Trophoblast cell (in vitro differentiated cells and primary cell): ENCODE measurements at regions not wholly inside any gene's neighbourhood (a gene's known extent, or its start where the extent isn't known, plus 50 kb on each side); places are given as distances from the start of the nearest gene placed in this dataset.
A peak's percentile ranks its signal among the peaks of the same experiment; 100 is the strongest.

Experiments used
- DNase-seq, 2 donors: peaks; one replicate each; pipeline ENCODE4 v3.0.0-alpha.2; 2016
- H2AFZ ChIP-seq: 2 replicates; pipeline ENCODE4 v1.6.1; 2013; ENCODE audit warnings: low read length, moderate library complexity, mild to moderate bottlenecking; ENCODE audit not compliant: insufficient read depth, poor library complexity
- H2AK5ac ChIP-seq: 2 replicates; pipeline ENCODE4 v1.6.1; 2013; ENCODE audit warnings: mild to moderate bottlenecking, low read length
- H2BK120ac ChIP-seq: 2 replicates; pipeline ENCODE4 v1.6.1; 2013; ENCODE audit warnings: low read length, mild to moderate bottlenecking, moderate library complexity; ENCODE audit not compliant: insufficient read depth, poor library complexity
- H2BK12ac ChIP-seq: 2 replicates; pipeline ENCODE4 v1.6.1; 2013; ENCODE audit warnings: mild to moderate bottlenecking, low read length, moderate library complexity
- H2BK5ac ChIP-seq: 2 replicates; pipeline ENCODE4 v1.6.1; 2013; ENCODE audit warnings: low read length, low read depth, moderate library complexity, mild to moderate bottlenecking; ENCODE audit not compliant: poor library complexity
- H3K14ac ChIP-seq: 2 replicates; pipeline ENCODE4 v1.6.1; 2013; ENCODE audit warnings: mild to moderate bottlenecking, low read length
- H3K18ac ChIP-seq: 2 replicates; pipeline ENCODE4 v1.6.1; 2013; ENCODE audit warnings: mild to moderate bottlenecking, low read length
- H3K23ac ChIP-seq: 2 replicates; pipeline ENCODE4 v1.6.1; 2013; ENCODE audit warnings: low read length
- H3K27ac ChIP-seq: 2 replicates; pipeline ENCODE4 v1.5.1; 2013; ENCODE audit warnings: low read depth, mild to moderate bottlenecking, inconsistent platforms, low read length, moderate library complexity
- H3K27me3 ChIP-seq: 2 replicates; pipeline ENCODE4 v1.6.1; 2013; ENCODE audit warnings: inconsistent platforms, mild to moderate bottlenecking, low read length, moderate library complexity; ENCODE audit not compliant: insufficient read depth
- H3K36me3 ChIP-seq, 2 experiments: 1 replicate in 1 of 2; 2 replicates in 1 of 2; pipeline ENCODE4 v1.6.1; 2013; ENCODE audit warnings: low read length in 2 of 2, mild to moderate bottlenecking in 2 of 2, moderate library complexity in 1 of 2; ENCODE audit not compliant: insufficient read depth in 2 of 2, control insufficient read depth in 1 of 2
- H3K4ac ChIP-seq: 2 replicates; pipeline ENCODE4 v1.6.1; 2013; ENCODE audit warnings: low read depth, mild to moderate bottlenecking, low read length, moderate library complexity
- H3K4me1 ChIP-seq, 2 experiments: 1 replicate in 1 of 2; 2 replicates in 1 of 2; pipeline ENCODE4 v1.6.1; 2013; ENCODE audit warnings: low read length in 2 of 2, mild to moderate bottlenecking in 2 of 2, moderate library complexity in 1 of 2; ENCODE audit not compliant: insufficient read depth in 2 of 2, control insufficient read depth in 1 of 2
- H3K4me2 ChIP-seq: 2 replicates; pipeline ENCODE4 v1.6.1; 2013; ENCODE audit warnings: inconsistent platforms, mild to moderate bottlenecking, low read length, moderate library complexity
- H3K4me3 ChIP-seq: 2 replicates; pipeline ENCODE4 v1.5.1; 2013; ENCODE audit warnings: mild to moderate bottlenecking, low read depth, low read length, inconsistent platforms
- H3K79me1 ChIP-seq: one replicate; pipeline ENCODE4 v1.6.1; 2013; ENCODE audit warnings: low read length
- H3K79me2 ChIP-seq: 2 replicates; pipeline ENCODE4 v1.6.1; 2013; ENCODE audit warnings: low read length, mild to moderate bottlenecking; ENCODE audit not compliant: control insufficient read depth, insufficient read depth, poor library complexity
- H3K9ac ChIP-seq: 2 replicates; pipeline ENCODE4 v1.6.1; 2013; ENCODE audit warnings: mild to moderate bottlenecking, low read length
- H3K9me3 ChIP-seq: 2 replicates; pipeline ENCODE4 v1.6.1; 2013; ENCODE audit warnings: low read depth, mild to moderate bottlenecking, control low read depth, inconsistent platforms, low read length; ENCODE audit not compliant: insufficient read depth
- H4K12ac ChIP-seq: 2 replicates; pipeline ENCODE4 v1.6.1; 2013; ENCODE audit warnings: low read depth, mild to moderate bottlenecking, low read length, moderate library complexity
- H4K8ac ChIP-seq: 2 replicates; pipeline ENCODE4 v1.6.1; 2013; ENCODE audit warnings: low read depth, mild to moderate bottlenecking, low read length, moderate library complexity
- H4K91ac ChIP-seq: one replicate; pipeline ENCODE4 v1.6.1; 2013; ENCODE audit warnings: low read depth, mild to moderate bottlenecking, low read length, moderate library complexity
- WGBS: extraction: QIAGEN DNeasy Blood & Tissue Kit; methylation state at CpG from one replicate; pipeline ENCODE4 v1.1.7; 2013; ENCODE audit warnings: missing lambda C conversion rate; ENCODE audit not compliant: insufficient read length, insufficient coverage; ENCODE audit errors: extremely low coverage; 5-methylcytosine and 5-hydroxymethylcytosine counted together

DNA sequence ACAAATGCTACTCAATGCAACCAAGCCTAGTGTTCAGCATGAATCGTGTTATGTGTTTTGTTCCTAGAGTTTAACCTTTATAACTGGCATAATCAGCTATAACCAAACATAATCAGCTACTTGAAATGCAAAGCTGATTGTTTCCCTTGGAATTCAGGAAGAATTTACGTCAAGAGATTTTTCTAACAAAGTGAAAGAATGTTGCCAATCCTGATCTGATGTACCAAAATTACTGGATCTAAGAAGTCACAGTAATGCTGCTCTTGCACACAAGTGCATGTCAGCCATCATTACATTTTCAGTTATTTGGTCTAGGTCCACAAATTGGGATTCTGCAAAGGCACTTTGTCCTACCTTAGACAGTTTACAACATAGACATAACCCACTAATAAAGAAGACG is 662.3 kb upstream of the SEMA6A start:
- Histone ChIP-seq H3K79me1 (no peaks in the 10 kb centered on the region), H3K18ac (no peak overlapping the region)

DNA sequence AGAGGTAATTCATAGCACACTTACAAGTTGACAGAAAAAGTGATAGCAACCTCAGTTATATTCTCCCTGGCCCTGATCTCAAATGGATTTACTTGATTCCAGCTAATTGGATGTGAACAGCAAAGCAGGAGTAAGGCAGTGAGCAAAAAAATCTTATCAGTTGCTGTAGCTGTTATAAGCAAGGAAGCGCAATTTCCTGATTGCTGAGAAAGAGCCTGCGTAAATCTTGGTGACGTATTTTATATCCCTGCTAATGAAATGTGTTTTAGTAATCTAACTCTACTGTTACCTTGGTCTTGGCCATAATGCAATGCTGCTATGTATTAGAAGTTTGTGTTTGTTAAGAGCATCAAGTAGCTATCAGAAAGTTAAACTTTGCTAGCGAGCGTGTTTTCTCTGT is 661.2 kb upstream of the SEMA6A start:
- 100% methylated on average over 2 of the region's 5 CpGs for WGBS
- H3K9ac ChIP-seq = no peak overlapping the region
- no peak overlapping the region for H3K23ac ChIP-seq
- H4K91ac ChIP-seq = no peak overlapping the region
- H4K8ac ChIP-seq = no peak overlapping the region
- H3K79me1 ChIP-seq = no peaks in the 10 kb centered on the region
- H3K14ac ChIP-seq = no peak overlapping the region
- no peak overlapping the region for H3K4ac ChIP-seq
- H3K9me3 ChIP-seq = no peaks in the 10 kb centered on the region
- no peak overlapping the region for H3K4me2 ChIP-seq
- H3K18ac ChIP-seq = no peak overlapping the region
- no peak overlapping the region for H2BK12ac ChIP-seq
- H3K4me3 ChIP-seq = no peak overlapping the region
- no peak overlapping the region for H2AK5ac ChIP-seq
- DNase-seq = no peak
- no peaks in the 10 kb centered on the region for H3K36me3 ChIP-seq
- no peaks in the 10 kb centered on the region for H3K79me2 ChIP-seq
- no peak overlapping the region for H3K27ac ChIP-seq
- no peak overlapping the region for H4K12ac ChIP-seq
- no peaks in the 10 kb centered on the region for H3K27me3 ChIP-seq
- no peak overlapping the region for H2AFZ ChIP-seq
- no peaks in the 10 kb centered on the region for H3K4me1 ChIP-seq
- no peak overlapping the region for H2BK5ac ChIP-seq
- H2BK120ac ChIP-seq = no peak overlapping the region

More for the DNA sequence above, 662.3 kb upstream of the SEMA6A start:
- no CpG with 5 or more reads among the region's 3 CpGs for WGBS
- Histone ChIP-seq H2BK120ac (no peak overlapping the region), H4K12ac (no peak overlapping the region), H3K27ac (no peak overlapping the region), H3K23ac (no peak overlapping the region), H4K8ac (no peak overlapping the region), H3K79me2 (no peaks in the 10 kb centered on the region), H3K14ac (no peak overlapping the region), H2BK12ac (no peak overlapping the region), H3K4me3 (no peak overlapping the region), H3K4me2 (no peak overlapping the region), H3K27me3 (no peaks in the 10 kb centered on the region), H2BK5ac (no peak overlapping the region), H3K36me3 (peaks cover 2 to 3% of the 10 kb centered on the region in 2 experiments), H3K9me3 (peaks cover 2% of the 10 kb centered on the region), H3K9ac (no peak overlapping the region), H2AFZ (no peak overlapping the region), H4K91ac (no peak overlapping the region), H3K4me1 (no peaks in the 10 kb centered on the region), H2AK5ac (no peak overlapping the region), H3K4ac (no peak overlapping the region)
- peak; percentile 25 to 92 for DNase-seq

DNA sequence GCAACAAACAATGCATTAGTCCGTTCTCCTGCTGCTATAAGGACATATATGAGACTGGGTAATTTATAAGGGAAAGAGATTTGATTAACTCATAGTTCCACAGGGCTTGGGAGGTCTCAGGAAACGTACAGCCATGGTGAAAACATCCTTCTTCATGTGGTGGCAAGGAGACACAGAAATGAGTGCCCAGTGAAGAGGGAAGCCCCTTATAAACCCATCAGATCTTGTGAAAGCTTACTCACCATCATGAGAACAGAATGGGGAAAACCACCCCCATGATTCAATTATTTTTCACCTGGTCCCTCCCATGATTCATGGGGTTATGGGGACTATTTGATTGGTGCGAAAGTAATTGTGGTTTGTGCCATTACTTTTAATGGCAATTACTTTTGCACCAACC is 655.8 kb upstream of the SEMA6A start:
- no CpG with 5 or more reads among the region's 3 CpGs for WGBS
- H3K23ac ChIP-seq = no peak overlapping the region

DNA sequence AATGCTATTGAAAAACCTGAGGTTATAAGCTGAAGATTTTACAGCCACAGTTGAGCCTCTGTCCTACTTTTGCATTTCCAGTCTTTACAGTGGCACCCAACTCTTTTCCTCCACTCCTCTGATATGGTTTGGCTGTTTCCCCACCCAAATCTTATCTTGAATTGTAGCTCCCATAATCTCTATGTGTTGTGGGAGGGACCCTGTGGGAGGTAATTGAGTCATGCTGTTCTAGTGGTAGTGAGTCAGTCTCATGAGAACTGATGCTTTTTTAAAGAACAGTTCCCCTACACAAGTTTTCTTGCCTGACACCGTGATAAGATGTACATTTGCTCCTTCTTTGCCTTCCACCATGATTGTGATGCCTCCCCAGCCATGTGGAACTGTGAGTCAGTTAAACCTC is 646.1 kb upstream of the SEMA6A start:
- Histone ChIP-seq H2BK5ac (no peak overlapping the region), H4K91ac (no peak overlapping the region), H3K18ac (no peak overlapping the region), H3K4me1 (no peaks in the 10 kb centered on the region), H3K36me3 (no peaks in the 10 kb centered on the region), H3K9ac (no peak overlapping the region), H2BK120ac (no peak overlapping the region), H3K23ac (no peak overlapping the region), H3K27ac (no peak overlapping the region), H3K79me2 (no peaks in the 10 kb centered on the region), H2BK12ac (no peak overlapping the region), H4K12ac (no peak overlapping the region), H3K4me3 (no peak overlapping the region), H3K27me3 (no peaks in the 10 kb centered on the region), H4K8ac (no peak overlapping the region), H3K14ac (no peak overlapping the region), H3K9me3 (no peaks in the 10 kb centered on the region), H2AK5ac (no peak overlapping the region), H3K79me1 (no peaks in the 10 kb centered on the region), H3K4ac (no peak overlapping the region), H2AFZ (no peak overlapping the region), H3K4me2 (no peak overlapping the region)
- no CpG with 5 or more reads among the region's 1 CpG for WGBS
- no peak for DNase-seq

More for the DNA sequence above, 655.8 kb upstream of the SEMA6A start:
- Histone ChIP-seq H3K9me3 (no peaks in the 10 kb centered on the region), H3K79me1 (no peaks in the 10 kb centered on the region), H3K27me3 (no peaks in the 10 kb centered on the region), H2BK120ac (no peak overlapping the region), H4K12ac (no peak overlapping the region), H3K18ac (no peak overlapping the region), H3K4ac (no peak overlapping the region), H2BK12ac (no peak overlapping the region), H3K79me2 (no peaks in the 10 kb centered on the region), H3K4me1 (no peaks in the 10 kb centered on the region), H2AK5ac (no peak overlapping the region), H4K91ac (no peak overlapping the region), H3K27ac (no peak overlapping the region), H2AFZ (no peak overlapping the region), H3K36me3 (no peaks in the 10 kb centered on the region), H2BK5ac (no peak overlapping the region), H3K4me2 (no peak overlapping the region), H3K4me3 (no peak overlapping the region), H3K14ac (no peak overlapping the region), H3K9ac (no peak overlapping the region), H4K8ac (no peak overlapping the region)
- no peak for DNase-seq
